Suprapubic skin (tissue), 4 donors: ENCODE measurements at regions not wholly inside any gene's neighbourhood (a gene's known extent, or its start where the extent isn't known, plus 50 kb on each side); places are given as distances from the start of the nearest gene placed in this dataset.

ENCODE experiments used
- DNase-seq, 2 donors: peaks; one replicate each; pipeline ENCODE4 v3.0.0-alpha.2; 2019; ENCODE audit warnings: low spot score in 2 of 2
- H3K27ac ChIP-seq: fragments of 200-600 bp; sonication (generic); one replicate; pipeline ENCODE4 v1.5.1; 2019
- H3K27me3 ChIP-seq: fragments of 200-600 bp; sonication (generic); one replicate; pipeline ENCODE4 v1.5.1; 2019
- H3K36me3 ChIP-seq: fragments of 200-600 bp; sonication (generic); one replicate; pipeline ENCODE4 v1.5.1; 2019
- H3K4me1 ChIP-seq: fragments of 200-600 bp; sonication (generic); one replicate; pipeline ENCODE4 v1.5.1; 2019
- H3K4me3 ChIP-seq: fragments of 200-600 bp; sonication (generic); one replicate; pipeline ENCODE4 v1.5.1; 2019; ENCODE audit warnings: mild to moderate bottlenecking
- H3K9me3 ChIP-seq: fragments of 200-600 bp; sonication (generic); one replicate; pipeline ENCODE4 v1.5.1; 2019
- EP300 ChIP-seq: sonication (generic); formaldehyde crosslinking; IDR thresholded peaks from one replicate; pipeline ENCODE4 v1.6.1; 2017; ENCODE audit warnings: antibody characterized with exemption
- POLR2A ChIP-seq, 2 donors: fragments of 450-650 bp; IDR thresholded peaks; one replicate each; pipeline ENCODE4 v1.6.1; 2017; ENCODE audit warnings: antibody characterized with exemption in 2 of 2, mild to moderate bottlenecking in 2 of 2, moderate library complexity in 2 of 2
- POLR2AphosphoS5 ChIP-seq, 3 donors: sonication (generic); formaldehyde crosslinking; IDR thresholded peaks; one replicate each; pipeline ENCODE4 v1.6.1; 2017; ENCODE audit warnings: antibody characterized with exemption in 3 of 3
- WGBS: methylation state at CpG from one replicate; pipeline ENCODE4 v1.1.5; 2018; 5-methylcytosine and 5-hydroxymethylcytosine counted together
- TF ChIP-seq, protein P1 (sequence below), 2 donors: fragments of 200-600 bp in 1 of 2; fragments of 450-650 bp in 1 of 2; sonication (generic) in 1 of 2; IDR thresholded peaks; one replicate each; pipeline ENCODE4 v1.5.1; 2016 to 2019; ENCODE audit warnings: antibody characterized with exemption in 2 of 2, mild to moderate bottlenecking in 1 of 2, moderate library complexity in 1 of 2

DNA sequence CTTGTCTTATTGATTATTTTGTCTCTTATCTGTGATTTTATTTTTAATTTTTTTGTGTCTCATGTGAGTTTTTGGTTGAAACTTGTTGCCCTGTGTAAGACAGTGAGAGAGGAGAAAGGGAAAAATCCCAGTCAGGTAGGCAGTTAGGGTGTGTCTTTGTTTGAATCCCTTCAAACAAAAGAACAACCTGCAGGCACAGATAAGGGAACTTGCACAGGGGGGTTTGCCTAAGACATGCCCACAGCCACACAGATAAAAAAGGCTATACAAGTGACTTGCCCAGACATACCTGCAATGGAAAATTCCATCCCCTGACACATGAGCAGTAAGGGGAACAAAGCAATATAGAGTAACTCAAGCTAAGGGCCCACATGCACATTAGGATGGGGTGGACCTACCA lies 127.8 kb upstream of the PLET1 start:
- Histone ChIP-seq H3K9me3 (peaks cover 6% of the 10 kb centered on the region), H3K4me3 (no peak overlapping the region), H3K36me3 (no peaks in the 10 kb centered on the region), H3K27me3 (no peaks in the 10 kb centered on the region), H3K4me1 (no peaks in the 10 kb centered on the region), H3K27ac (no peak overlapping the region)
- DNase-seq, result no peak
- no peak for TF ChIP-seq POLR2AphosphoS5 (IDR thresholded peaks at IDR 0.05)
- no peak for TF ChIP-seq POLR2A (IDR thresholded peaks at IDR 0.05)
- TF ChIP-seq EP300, result no peak
- TF ChIP-seq, protein P1, sequence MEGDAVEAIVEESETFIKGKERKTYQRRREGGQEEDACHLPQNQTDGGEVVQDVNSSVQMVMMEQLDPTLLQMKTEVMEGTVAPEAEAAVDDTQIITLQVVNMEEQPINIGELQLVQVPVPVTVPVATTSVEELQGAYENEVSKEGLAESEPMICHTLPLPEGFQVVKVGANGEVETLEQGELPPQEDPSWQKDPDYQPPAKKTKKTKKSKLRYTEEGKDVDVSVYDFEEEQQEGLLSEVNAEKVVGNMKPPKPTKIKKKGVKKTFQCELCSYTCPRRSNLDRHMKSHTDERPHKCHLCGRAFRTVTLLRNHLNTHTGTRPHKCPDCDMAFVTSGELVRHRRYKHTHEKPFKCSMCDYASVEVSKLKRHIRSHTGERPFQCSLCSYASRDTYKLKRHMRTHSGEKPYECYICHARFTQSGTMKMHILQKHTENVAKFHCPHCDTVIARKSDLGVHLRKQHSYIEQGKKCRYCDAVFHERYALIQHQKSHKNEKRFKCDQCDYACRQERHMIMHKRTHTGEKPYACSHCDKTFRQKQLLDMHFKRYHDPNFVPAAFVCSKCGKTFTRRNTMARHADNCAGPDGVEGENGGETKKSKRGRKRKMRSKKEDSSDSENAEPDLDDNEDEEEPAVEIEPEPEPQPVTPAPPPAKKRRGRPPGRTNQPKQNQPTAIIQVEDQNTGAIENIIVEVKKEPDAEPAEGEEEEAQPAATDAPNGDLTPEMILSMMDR (IDR thresholded peaks at IDR 0.05), result no peak

DNA sequence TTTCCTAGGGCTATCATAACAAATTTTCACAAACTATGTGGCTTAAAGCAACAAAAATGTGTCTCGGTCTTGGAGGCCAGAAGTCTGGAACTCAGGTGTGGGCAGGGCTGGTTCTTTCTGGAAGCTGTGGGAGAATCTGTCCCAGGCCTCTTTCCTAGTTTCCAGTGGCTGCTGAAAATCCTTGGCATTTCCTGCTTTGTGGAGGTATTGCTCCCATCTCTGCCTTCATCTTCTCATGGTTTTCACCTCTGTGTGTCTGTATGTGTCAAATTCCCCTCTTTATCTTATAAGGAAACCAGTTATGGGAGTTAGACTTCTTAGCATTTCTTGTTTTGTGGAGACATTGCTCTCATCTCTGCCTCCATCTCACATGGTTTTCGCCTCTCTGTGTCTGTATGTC lies 130.4 kb upstream of the PLET1 start:
- Histone ChIP-seq H3K9me3 (no peaks in the 10 kb centered on the region), H3K4me1 (no peaks in the 10 kb centered on the region), H3K27ac (no peak overlapping the region), H3K4me3 (no peak overlapping the region), H3K27me3 (no peaks in the 10 kb centered on the region), H3K36me3 (no peaks in the 10 kb centered on the region)
- 43% methylated on average over 2 of the region's 2 CpGs for WGBS
- TF ChIP-seq POLR2AphosphoS5 (IDR thresholded peaks at IDR 0.05), result no peak
- TF ChIP-seq, protein P1 (IDR thresholded peaks at IDR 0.05), result no peak
- TF ChIP-seq POLR2A (IDR thresholded peaks at IDR 0.05), result no peak
- TF ChIP-seq EP300, result no peak
- no peak for DNase-seq

DNA sequence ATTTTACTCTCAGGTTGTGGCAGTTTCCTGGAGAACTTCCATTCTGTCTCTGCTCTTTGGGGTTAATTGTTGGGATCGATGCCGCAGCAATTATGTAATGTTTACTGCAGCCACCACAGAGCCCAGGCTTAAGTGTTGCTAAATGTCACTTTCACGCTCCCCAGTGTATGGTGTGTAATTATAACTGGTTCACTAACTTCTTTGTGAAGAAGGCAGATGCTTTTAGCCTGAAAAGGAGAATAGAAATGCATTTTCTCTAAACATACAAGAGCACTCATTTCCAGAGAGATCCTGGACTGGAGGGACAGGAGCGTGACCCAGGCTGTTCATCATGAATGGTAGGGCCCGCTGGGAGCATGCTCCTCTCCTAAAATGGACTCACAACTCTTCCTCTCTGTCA lies 132.2 kb upstream of the PLET1 start:
- H3K27me3 ChIP-seq, result no peaks in the 10 kb centered on the region
- no peaks in the 10 kb centered on the region for H3K4me1 ChIP-seq
- H3K27ac ChIP-seq, result no peak overlapping the region
- TF ChIP-seq POLR2AphosphoS5 (IDR thresholded peaks at IDR 0.05), result no peak
- TF ChIP-seq POLR2A (IDR thresholded peaks at IDR 0.05), result no peak
- TF ChIP-seq, protein P1 (IDR thresholded peaks at IDR 0.05), result no peak
- TF ChIP-seq EP300, result no peak
- DNase-seq, result no peak
- no peaks in the 10 kb centered on the region for H3K9me3 ChIP-seq
- no peak overlapping the region for H3K4me3 ChIP-seq
- H3K36me3 ChIP-seq, result no peaks in the 10 kb centered on the region
- 75% methylated on average over 5 of the region's 5 CpGs for WGBS

DNA sequence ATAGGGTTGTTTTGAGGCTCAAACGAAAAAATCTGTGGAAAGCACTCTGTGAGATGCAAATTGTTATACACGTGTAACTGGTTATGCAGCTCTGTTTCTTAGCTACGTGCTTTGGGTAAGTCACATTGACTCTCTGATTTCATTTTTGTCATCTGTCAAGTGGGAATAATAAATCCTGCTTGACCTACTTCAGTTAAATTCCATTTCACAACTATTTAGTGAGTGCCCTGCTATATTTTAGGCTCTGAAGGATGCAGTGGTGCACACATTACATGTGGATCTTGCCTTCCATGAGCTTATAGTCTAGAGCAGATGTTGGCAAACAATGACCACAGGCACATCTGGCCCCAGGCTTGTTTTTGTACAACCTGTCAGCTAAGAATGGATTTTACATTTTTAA lies 133.6 kb upstream of the PLET1 start:
- no peak overlapping the region for H3K4me3 ChIP-seq
- H3K27me3 ChIP-seq, result no peaks in the 10 kb centered on the region
- DNase-seq, result no peak
- H3K4me1 ChIP-seq, result no peaks in the 10 kb centered on the region
- TF ChIP-seq POLR2A (IDR thresholded peaks at IDR 0.05) (no peak), POLR2AphosphoS5 (IDR thresholded peaks at IDR 0.05) (no peak), EP300 (no peak)
- TF ChIP-seq, protein P1 (IDR thresholded peaks at IDR 0.05), result no peak
- WGBS, result 28% methylated on average over 3 of the region's 3 CpGs
- no peak overlapping the region for H3K27ac ChIP-seq
- no peaks in the 10 kb centered on the region for H3K36me3 ChIP-seq
- no peaks in the 10 kb centered on the region for H3K9me3 ChIP-seq

DNA sequence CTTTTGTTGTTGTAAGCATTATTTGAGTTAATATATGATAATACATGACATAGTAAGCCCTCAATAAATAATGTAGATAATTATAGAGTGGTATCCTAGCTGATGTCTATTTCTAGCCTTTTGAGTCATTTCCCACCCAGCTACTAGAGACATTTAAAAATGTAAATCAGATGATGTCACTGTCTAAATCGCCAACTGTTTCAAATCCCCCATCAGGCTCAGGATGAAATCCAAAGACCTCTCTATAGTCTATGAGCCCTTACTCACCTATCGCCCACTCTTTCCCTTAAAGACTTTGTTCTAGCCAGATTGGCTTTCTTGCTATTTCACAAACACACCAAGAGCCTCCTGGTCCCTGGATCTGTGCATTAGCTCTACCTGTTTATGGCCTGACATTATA lies 135.4 kb upstream of the PLET1 start:
- no peaks in the 10 kb centered on the region for H3K36me3 ChIP-seq
- WGBS, result 84% methylated on average over 2 of the region's 2 CpGs

More for the DNA sequence above, 135.4 kb upstream of the PLET1 start:
- no peak for DNase-seq
- Histone ChIP-seq H3K27ac (no peak overlapping the region), H3K4me1 (peaks cover 5% of the 10 kb centered on the region), H3K27me3 (no peaks in the 10 kb centered on the region), H3K9me3 (no peaks in the 10 kb centered on the region), H3K4me3 (no peak overlapping the region)
- no peak for TF ChIP-seq POLR2AphosphoS5 (IDR thresholded peaks at IDR 0.05)
- no peak for TF ChIP-seq EP300
- TF ChIP-seq, protein P1 (IDR thresholded peaks at IDR 0.05), result no peak
- no peak for TF ChIP-seq POLR2A (IDR thresholded peaks at IDR 0.05)
